ENCODE measurements at regions not wholly inside any gene's neighbourhood (a gene's known extent, or its start where the extent isn't known, plus 50 kb on each side); places are given as distances from the start of the nearest gene placed in this dataset.

- TF ChIP-seq CTCF (IDR thresholded peaks at IDR 0.05) (no peak), ZFX (IDR thresholded peaks at IDR 0.05; ENCODE audit: borderline replicate concordance) (no peak)
Measured at GRCh38 chr4:124833831-124834505, 121.4 kb upstream of the ANKRD50 start.
